WTC11 (cell line): ENCODE measurements at regions not wholly inside any gene's neighbourhood (a gene's known extent, or its start where the extent isn't known, plus 50 kb on each side); places are given as distances from the start of the nearest gene placed in this dataset.

Source experiments
- ATAC-seq: fragments of 200-7000 bp; cut with Tn5 transposase; 2 replicates; pipeline ENCODE4 v1.10.0; 2021; ENCODE audit warnings: mild to moderate bottlenecking, moderate library complexity
- CTCF ChIA-PET: fragments of 300-600 bp; sonication (Branson Sonifier 250); formaldehyde crosslinking; loops from one replicate; lab custom pipeline; 2021; ENCODE audit warnings: antibody characterized with exemption; lab: Charles Lee
- POLR2A ChIA-PET: fragments of 350-600 bp; sonication (Branson Sonifier 250); formaldehyde crosslinking; loops from one replicate; lab custom pipeline; 2021; ENCODE audit warnings: antibody characterized with exemption; lab: Charles Lee
- DNase-seq: peaks from one replicate; pipeline ENCODE4 v3.0.0; 2021; ENCODE audit warnings: low spot score
- H3K27ac Mint-ChIP-seq: 2 replicates; pipeline ENCODE4 v1.8.0; 2021; ENCODE audit warnings: mixed read lengths
- H3K27me3 Mint-ChIP-seq: 2 replicates; pipeline ENCODE4 v1.8.0; 2021; ENCODE audit warnings: low read depth, mild to moderate bottlenecking, moderate library complexity, mixed read lengths
- H3K36me3 Mint-ChIP-seq: 2 replicates; pipeline ENCODE4 v1.8.0; 2021; ENCODE audit warnings: mixed read lengths
- H3K4me1 Mint-ChIP-seq: 2 replicates; pipeline ENCODE4 v1.8.0; 2022; ENCODE audit warnings: mixed read lengths
- H3K4me3 Mint-ChIP-seq: 2 replicates; pipeline ENCODE4 v1.8.0; 2021; ENCODE audit warnings: mild to moderate bottlenecking, moderate library complexity, mixed read lengths
- H3K9me3 Mint-ChIP-seq: 2 replicates; pipeline ENCODE4 v1.8.0; 2021; ENCODE audit warnings: mixed read lengths
- CBFB ChIP-seq: sonication (generic); formaldehyde crosslinking; IDR thresholded peaks from 2 replicates; pipeline ENCODE4 v1.8.1; 2022; ENCODE audit warnings: mild to moderate bottlenecking, low read depth, missing genetic modification reagents
- CREM ChIP-seq: sonication (generic); formaldehyde crosslinking; IDR thresholded peaks from 2 replicates; pipeline ENCODE4 v1.8.1; 2022; ENCODE audit warnings: mild to moderate bottlenecking, missing genetic modification reagents, moderate library complexity
- KAT7 ChIP-seq: sonication (generic); formaldehyde crosslinking; IDR thresholded peaks from 2 replicates; pipeline ENCODE4 v1.8.1; 2023; ENCODE audit warnings: missing genetic modification reagents, mild to moderate bottlenecking, borderline replicate concordance
- MYBL2 ChIP-seq: sonication (generic); formaldehyde crosslinking; IDR thresholded peaks from 2 replicates; pipeline ENCODE4 v1.8.1; 2023; ENCODE audit warnings: mild to moderate bottlenecking, moderate library complexity, missing genetic modification reagents
- NFATC4 ChIP-seq: fragments of 250-450 bp; sonication (Bioruptor Pico); IDR thresholded peaks from 2 replicates; pipeline ENCODE4 v1.9.0; 2021; ENCODE audit warnings: mild to moderate bottlenecking
- NR1H2 ChIP-seq: sonication (generic); formaldehyde crosslinking; IDR thresholded peaks from 2 replicates; pipeline ENCODE4 v1.9.0; 2021; ENCODE audit warnings: mild to moderate bottlenecking, moderate library complexity, missing genetic modification reagents
- SOX15 ChIP-seq: fragments of 250-450 bp; sonication (Bioruptor Pico); IDR thresholded peaks from 2 replicates; pipeline ENCODE4 v1.9.0; 2021; ENCODE audit warnings: mild to moderate bottlenecking
- TEAD4 ChIP-seq: sonication (generic); formaldehyde crosslinking; IDR thresholded peaks from 2 replicates; pipeline ENCODE4 v1.8.0; 2022; ENCODE audit warnings: mild to moderate bottlenecking, missing genetic modification reagents
- ZNF138 ChIP-seq: sonication (generic); formaldehyde crosslinking; conservative IDR thresholded peaks from 2 replicates; pipeline ENCODE4 v1.8.1; 2022; ENCODE audit warnings: mild to moderate bottlenecking, moderate library complexity, missing genetic modification reagents
- ZNF232 ChIP-seq: sonication (generic); formaldehyde crosslinking; IDR thresholded peaks from 2 replicates; pipeline ENCODE4 v1.8.0; 2022; ENCODE audit warnings: mild to moderate bottlenecking, missing genetic modification reagents
- ZNF416 ChIP-seq: fragments of 250-450 bp; sonication (Bioruptor Pico); IDR thresholded peaks from 2 replicates; pipeline ENCODE4 v1.9.0; 2021; ENCODE audit warnings: mild to moderate bottlenecking, inconsistent platforms
- ZNF671 ChIP-seq: fragments of 250-450 bp; sonication (Bioruptor Pico); IDR thresholded peaks from 2 replicates; pipeline ENCODE4 v1.8.0; 2021; ENCODE audit warnings: mild to moderate bottlenecking
- TF ChIP-seq, protein P1 (sequence below): fragments of 250-450 bp; sonication (Bioruptor Pico); conservative IDR thresholded peaks from 2 replicates; pipeline ENCODE4 v1.9.0; 2021; ENCODE audit warnings: mild to moderate bottlenecking
- TF ChIP-seq, protein P2 (sequence below): sonication (generic); formaldehyde crosslinking; IDR thresholded peaks from 2 replicates; pipeline ENCODE4 v1.8.1; 2022; ENCODE audit warnings: mild to moderate bottlenecking, missing genetic modification reagents, moderate library complexity, borderline replicate concordance
- TF ChIP-seq, protein P3 (sequence below): sonication (generic); formaldehyde crosslinking; IDR thresholded peaks from 2 replicates; pipeline ENCODE4 v1.8.0; 2022; ENCODE audit warnings: mild to moderate bottlenecking, missing genetic modification reagents
- TF ChIP-seq, protein P4 (sequence below): fragments of 200-600 bp; IDR thresholded peaks from 2 replicates; pipeline ENCODE4 v1.8.0; 2022; ENCODE audit warnings: antibody characterized with exemption
- TF ChIP-seq, protein P5 (sequence below): sonication (generic); formaldehyde crosslinking; IDR thresholded peaks from 2 replicates; pipeline ENCODE4 v1.8.0; 2023; ENCODE audit warnings: mild to moderate bottlenecking, missing genetic modification reagents
- TF ChIP-seq, protein P6 (sequence below): sonication (generic); formaldehyde crosslinking; IDR thresholded peaks from 2 replicates; pipeline ENCODE4 v1.8.0; 2023; ENCODE audit warnings: missing genetic modification reagents, mild to moderate bottlenecking, borderline replicate concordance

DNA sequence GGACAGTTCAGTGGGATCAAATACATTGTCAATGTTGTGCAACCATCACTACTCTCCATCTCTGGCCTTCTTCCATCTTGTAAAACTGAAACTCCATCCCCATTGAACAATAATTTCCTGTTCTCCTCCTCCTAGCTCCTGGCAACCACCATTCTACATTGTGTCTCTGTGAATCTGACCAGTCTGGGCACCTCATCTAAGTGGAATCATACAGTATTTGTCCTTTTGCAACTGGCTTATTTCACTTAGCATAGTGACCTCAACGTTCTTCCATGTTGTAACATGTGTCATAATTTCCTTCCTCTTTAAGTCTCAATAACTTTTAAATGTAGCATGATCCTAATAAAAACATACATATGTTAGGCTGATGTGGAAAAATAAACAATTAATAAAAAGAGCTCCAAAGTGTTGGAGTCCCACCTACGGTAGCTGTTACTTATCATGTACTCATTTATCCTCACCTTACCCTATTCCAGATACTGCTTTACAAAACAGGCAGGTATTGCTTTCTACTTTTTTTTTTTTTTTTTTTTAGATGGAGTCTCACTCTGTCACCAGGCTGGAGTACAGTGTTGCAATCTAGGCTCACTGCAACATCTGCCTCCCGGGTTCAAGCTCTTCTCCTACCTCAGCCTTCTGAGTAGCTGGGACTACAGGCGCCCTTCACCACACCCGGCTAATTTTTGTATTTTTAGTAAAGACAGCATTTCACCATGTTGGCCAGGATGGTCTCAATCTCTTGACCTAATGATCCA lies 91.9 kb downstream of the TNFAIP3 start (continued):
- TF ChIP-seq NFATC4 (CRISPR knock-in tag) (no peak), CREM (CRISPR knock-in tag) (no peak), MYBL2 (CRISPR knock-in tag) (no peak), TEAD4 (CRISPR knock-in tag) (no peak), ZNF671 (CRISPR knock-in tag) (no peak), CBFB (CRISPR knock-in tag) (no peak), SOX15 (CRISPR knock-in tag) (no peak), ZNF138 (CRISPR knock-in tag) (no peak), KAT7 (CRISPR knock-in tag) (no peak)
- TF ChIP-seq, protein P1, sequence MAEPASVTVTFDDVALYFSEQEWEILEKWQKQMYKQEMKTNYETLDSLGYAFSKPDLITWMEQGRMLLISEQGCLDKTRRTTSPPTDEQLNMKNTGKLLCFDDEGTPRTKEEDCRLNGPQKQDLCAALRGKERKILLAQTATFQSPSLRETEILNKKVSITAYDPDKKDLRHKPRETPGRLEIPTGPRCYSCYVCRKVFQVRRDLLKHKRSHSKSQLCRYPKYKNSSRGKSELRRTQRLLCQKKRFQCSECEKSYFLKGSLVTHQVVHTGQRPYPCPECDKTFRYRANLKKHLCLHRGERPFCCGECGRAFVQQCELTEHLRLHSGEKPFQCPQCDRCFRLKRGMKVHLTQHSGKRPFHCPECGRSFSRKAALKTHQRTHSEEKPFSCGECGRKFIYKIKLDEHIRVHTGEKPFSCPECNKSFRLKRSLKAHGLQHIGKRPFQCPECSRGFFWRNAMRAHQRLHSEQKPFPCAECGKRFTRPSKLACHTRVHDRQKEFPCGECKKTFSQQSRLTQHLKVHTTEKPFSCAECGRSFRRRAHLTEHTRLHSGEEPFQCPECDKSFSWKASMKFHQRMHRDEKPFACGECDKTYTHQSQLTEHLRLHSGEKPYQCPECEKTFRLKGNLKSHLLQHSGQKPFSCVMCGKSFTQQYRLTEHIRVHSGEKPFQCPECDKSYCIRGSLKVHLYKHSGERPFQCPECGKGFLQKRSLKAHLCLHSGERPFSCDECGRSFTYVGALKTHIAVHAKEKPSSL (CRISPR knock-in tag): no peak
- TF ChIP-seq, protein P2, sequence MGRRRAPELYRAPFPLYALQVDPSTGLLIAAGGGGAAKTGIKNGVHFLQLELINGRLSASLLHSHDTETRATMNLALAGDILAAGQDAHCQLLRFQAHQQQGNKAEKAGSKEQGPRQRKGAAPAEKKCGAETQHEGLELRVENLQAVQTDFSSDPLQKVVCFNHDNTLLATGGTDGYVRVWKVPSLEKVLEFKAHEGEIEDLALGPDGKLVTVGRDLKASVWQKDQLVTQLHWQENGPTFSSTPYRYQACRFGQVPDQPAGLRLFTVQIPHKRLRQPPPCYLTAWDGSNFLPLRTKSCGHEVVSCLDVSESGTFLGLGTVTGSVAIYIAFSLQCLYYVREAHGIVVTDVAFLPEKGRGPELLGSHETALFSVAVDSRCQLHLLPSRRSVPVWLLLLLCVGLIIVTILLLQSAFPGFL (CRISPR knock-in tag): no peak
- TF ChIP-seq, protein P3, sequence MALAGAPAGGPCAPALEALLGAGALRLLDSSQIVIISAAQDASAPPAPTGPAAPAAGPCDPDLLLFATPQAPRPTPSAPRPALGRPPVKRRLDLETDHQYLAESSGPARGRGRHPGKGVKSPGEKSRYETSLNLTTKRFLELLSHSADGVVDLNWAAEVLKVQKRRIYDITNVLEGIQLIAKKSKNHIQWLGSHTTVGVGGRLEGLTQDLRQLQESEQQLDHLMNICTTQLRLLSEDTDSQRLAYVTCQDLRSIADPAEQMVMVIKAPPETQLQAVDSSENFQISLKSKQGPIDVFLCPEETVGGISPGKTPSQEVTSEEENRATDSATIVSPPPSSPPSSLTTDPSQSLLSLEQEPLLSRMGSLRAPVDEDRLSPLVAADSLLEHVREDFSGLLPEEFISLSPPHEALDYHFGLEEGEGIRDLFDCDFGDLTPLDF: no peak

DNA sequence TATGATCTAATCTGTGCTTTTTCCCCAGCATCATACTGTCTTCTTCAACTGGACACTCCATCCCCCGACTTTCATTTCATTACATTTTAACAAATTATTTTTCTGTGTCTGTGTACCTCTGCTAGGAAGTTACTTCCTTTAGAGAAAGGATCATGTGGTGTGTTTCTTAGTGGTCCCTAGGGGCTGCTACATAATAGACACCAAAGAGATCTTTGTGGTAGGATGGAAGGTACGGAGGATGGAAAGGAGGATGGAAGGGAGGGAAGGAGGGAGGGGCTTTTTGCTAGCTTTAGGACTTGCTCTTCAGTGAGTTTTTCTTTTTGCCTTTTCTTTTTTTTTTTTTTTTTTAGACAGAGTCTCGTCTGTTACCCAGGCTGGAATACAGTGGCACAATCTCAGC lies 95.7 kb downstream of the TNFAIP3 start:
- CTCF ChIA-PET: interaction anchor here (0.5 kb wide), 1 partner anchor 45 kb away, joined by 3 read pairs; no protein-coding TSS in a partner anchor
- ATAC-seq (no peak), DNase-seq (no peak)
- POLR2A ChIA-PET: interaction anchor here (0.6 kb wide), 2 partner anchors 48 to 238 kb away, joined by 4 to 7 read pairs; no protein-coding TSS in a partner anchor
- Mint-ChIP-seq H3K27ac (no peak overlapping the region), H3K36me3 (peaks cover 13% of the 10 kb centered on the region), H3K9me3 (peaks cover 31% of the 10 kb centered on the region), H3K4me3 (no peak overlapping the region), H3K4me1 (no peaks in the 10 kb centered on the region), H3K27me3 (no peaks in the 10 kb centered on the region; the same call in 1 of the 2 replicates)
- TF ChIP-seq, protein P4, sequence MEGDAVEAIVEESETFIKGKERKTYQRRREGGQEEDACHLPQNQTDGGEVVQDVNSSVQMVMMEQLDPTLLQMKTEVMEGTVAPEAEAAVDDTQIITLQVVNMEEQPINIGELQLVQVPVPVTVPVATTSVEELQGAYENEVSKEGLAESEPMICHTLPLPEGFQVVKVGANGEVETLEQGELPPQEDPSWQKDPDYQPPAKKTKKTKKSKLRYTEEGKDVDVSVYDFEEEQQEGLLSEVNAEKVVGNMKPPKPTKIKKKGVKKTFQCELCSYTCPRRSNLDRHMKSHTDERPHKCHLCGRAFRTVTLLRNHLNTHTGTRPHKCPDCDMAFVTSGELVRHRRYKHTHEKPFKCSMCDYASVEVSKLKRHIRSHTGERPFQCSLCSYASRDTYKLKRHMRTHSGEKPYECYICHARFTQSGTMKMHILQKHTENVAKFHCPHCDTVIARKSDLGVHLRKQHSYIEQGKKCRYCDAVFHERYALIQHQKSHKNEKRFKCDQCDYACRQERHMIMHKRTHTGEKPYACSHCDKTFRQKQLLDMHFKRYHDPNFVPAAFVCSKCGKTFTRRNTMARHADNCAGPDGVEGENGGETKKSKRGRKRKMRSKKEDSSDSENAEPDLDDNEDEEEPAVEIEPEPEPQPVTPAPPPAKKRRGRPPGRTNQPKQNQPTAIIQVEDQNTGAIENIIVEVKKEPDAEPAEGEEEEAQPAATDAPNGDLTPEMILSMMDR: no peak
- TF ChIP-seq ZNF232 (CRISPR knock-in tag) (no peak), NR1H2 (CRISPR knock-in tag) (no peak), ZNF416 (CRISPR knock-in tag) (no peak)
- TF ChIP-seq, protein P5, sequence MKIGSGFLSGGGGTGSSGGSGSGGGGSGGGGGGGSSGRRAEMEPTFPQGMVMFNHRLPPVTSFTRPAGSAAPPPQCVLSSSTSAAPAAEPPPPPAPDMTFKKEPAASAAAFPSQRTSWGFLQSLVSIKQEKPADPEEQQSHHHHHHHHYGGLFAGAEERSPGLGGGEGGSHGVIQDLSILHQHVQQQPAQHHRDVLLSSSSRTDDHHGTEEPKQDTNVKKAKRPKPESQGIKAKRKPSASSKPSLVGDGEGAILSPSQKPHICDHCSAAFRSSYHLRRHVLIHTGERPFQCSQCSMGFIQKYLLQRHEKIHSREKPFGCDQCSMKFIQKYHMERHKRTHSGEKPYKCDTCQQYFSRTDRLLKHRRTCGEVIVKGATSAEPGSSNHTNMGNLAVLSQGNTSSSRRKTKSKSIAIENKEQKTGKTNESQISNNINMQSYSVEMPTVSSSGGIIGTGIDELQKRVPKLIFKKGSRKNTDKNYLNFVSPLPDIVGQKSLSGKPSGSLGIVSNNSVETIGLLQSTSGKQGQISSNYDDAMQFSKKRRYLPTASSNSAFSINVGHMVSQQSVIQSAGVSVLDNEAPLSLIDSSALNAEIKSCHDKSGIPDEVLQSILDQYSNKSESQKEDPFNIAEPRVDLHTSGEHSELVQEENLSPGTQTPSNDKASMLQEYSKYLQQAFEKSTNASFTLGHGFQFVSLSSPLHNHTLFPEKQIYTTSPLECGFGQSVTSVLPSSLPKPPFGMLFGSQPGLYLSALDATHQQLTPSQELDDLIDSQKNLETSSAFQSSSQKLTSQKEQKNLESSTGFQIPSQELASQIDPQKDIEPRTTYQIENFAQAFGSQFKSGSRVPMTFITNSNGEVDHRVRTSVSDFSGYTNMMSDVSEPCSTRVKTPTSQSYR: no peak
- TF ChIP-seq, protein P6, sequence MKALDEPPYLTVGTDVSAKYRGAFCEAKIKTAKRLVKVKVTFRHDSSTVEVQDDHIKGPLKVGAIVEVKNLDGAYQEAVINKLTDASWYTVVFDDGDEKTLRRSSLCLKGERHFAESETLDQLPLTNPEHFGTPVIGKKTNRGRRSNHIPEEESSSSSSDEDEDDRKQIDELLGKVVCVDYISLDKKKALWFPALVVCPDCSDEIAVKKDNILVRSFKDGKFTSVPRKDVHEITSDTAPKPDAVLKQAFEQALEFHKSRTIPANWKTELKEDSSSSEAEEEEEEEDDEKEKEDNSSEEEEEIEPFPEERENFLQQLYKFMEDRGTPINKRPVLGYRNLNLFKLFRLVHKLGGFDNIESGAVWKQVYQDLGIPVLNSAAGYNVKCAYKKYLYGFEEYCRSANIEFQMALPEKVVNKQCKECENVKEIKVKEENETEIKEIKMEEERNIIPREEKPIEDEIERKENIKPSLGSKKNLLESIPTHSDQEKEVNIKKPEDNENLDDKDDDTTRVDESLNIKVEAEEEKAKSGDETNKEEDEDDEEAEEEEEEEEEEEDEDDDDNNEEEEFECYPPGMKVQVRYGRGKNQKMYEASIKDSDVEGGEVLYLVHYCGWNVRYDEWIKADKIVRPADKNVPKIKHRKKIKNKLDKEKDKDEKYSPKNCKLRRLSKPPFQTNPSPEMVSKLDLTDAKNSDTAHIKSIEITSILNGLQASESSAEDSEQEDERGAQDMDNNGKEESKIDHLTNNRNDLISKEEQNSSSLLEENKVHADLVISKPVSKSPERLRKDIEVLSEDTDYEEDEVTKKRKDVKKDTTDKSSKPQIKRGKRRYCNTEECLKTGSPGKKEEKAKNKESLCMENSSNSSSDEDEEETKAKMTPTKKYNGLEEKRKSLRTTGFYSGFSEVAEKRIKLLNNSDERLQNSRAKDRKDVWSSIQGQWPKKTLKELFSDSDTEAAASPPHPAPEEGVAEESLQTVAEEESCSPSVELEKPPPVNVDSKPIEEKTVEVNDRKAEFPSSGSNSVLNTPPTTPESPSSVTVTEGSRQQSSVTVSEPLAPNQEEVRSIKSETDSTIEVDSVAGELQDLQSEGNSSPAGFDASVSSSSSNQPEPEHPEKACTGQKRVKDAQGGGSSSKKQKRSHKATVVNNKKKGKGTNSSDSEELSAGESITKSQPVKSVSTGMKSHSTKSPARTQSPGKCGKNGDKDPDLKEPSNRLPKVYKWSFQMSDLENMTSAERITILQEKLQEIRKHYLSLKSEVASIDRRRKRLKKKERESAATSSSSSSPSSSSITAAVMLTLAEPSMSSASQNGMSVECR (CRISPR knock-in tag): no peak
